ENCODE measurements at regions not wholly inside any gene's neighbourhood (a gene's known extent, or its start where the extent isn't known, plus 50 kb on each side); places are given as distances from the start of the nearest gene placed in this dataset.

DNA sequence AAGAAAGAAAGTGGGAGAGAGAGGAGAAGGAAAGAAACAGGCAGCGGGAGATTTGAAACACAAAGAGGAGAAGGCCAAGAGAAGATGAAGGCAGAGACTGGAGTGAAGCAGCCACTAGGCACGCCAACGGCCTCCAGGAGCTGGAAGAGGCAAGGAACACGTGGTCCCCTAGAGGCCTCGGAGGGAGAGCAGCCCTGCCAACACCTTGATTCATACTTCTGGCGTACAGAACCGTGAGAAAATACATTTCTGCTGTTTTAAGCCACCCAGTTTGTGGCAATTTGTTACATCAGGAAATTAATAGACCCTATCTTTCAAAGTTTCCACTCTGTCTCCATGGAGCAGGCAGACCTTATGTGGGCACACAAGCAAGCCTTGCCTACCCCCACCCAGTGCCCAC is 133.4 kb downstream of the ACTL7B start:
- DNase-seq (ENCODE audit: low spot score): no peak
- Histone ChIP-seq H3K27ac (no peak overlapping the region), H3K4me3 (no peak overlapping the region)
- TF ChIP-seq, protein P1, sequence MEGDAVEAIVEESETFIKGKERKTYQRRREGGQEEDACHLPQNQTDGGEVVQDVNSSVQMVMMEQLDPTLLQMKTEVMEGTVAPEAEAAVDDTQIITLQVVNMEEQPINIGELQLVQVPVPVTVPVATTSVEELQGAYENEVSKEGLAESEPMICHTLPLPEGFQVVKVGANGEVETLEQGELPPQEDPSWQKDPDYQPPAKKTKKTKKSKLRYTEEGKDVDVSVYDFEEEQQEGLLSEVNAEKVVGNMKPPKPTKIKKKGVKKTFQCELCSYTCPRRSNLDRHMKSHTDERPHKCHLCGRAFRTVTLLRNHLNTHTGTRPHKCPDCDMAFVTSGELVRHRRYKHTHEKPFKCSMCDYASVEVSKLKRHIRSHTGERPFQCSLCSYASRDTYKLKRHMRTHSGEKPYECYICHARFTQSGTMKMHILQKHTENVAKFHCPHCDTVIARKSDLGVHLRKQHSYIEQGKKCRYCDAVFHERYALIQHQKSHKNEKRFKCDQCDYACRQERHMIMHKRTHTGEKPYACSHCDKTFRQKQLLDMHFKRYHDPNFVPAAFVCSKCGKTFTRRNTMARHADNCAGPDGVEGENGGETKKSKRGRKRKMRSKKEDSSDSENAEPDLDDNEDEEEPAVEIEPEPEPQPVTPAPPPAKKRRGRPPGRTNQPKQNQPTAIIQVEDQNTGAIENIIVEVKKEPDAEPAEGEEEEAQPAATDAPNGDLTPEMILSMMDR (IDR thresholded peaks at IDR 0.05): no peak

DNA sequence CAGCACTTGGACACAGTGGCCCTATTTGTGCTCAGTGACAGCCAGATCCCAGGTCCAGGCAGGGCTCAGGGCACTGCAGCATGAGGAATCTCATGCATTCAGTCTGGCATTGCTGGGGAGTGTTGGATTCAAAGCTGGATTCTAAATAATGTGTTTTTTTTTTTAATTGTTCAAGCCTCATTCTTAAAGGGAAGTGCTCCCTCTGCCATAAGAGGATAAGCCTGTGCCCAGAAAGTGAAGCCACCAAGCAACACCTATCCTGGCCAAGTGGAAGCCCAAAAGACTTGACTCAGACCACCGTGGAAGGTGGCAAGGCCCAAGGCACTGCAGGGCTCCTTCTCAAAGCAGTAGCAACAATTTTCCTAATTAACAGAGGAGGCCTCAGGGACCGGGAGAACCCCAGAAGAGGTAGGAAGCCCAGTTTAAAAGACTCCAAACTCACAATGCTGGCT is 135.6 kb downstream of the ACTL7B start:
- Histone ChIP-seq H3K4me3 (no peak overlapping the region), H3K27ac (no peak overlapping the region)
- DNase-seq (ENCODE audit: low spot score): no peak
- TF ChIP-seq, protein P1 (IDR thresholded peaks at IDR 0.05): no peak

DNA sequence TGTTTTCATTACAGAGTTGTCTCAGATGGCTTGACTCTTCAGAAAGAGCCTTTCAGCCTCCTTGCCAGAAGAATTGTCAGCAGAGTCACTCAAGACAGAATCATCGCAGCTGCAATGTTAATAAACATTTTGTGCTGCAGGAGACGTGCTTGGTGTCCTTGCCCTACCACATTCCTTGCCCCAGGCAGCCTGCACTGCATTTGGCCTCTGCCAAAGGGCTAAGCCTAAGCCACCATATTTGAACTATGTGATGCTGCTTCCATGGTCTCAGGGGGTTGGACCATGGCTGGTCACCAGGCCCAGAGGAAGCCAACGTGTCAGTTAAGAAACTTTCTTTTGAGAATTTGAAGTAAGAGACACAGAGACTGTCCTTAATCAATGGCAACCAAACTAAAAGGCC is 145.4 kb downstream of the ACTL7B start:
- no peak for DNase-seq (ENCODE audit: low spot score)
- Histone ChIP-seq H3K27ac (no peak overlapping the region), H3K4me3 (no peak overlapping the region)
- TF ChIP-seq, protein P1 (IDR thresholded peaks at IDR 0.05): no peak

DNA sequence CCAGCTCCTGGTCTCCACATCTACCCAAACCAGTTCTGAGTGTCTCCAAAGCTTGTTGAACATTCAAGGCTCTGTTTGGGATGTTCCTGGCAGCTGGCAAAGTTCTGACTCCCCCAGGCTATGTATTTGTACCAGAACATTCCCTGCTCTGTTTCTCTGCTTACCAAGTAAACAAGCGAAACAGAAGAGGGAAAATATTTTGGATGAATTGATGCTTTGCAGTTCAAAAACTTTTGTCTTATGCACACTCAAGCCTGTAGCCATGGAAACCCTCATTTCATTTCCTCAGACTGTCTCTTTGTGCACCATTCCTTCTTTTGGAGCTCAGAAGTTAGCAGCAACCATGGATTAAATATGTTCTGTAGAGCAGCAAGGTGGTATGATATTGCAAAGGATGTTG is 145.8 kb downstream of the ACTL7B start:
- DNase-seq (ENCODE audit: low spot score): no peak
- peak overlapping the region in 1 of 2 donors; percentile 43 for H3K27ac ChIP-seq
- no peak overlapping the region for H3K4me3 ChIP-seq
- TF ChIP-seq, protein P1 (IDR thresholded peaks at IDR 0.05): no peak

DNA sequence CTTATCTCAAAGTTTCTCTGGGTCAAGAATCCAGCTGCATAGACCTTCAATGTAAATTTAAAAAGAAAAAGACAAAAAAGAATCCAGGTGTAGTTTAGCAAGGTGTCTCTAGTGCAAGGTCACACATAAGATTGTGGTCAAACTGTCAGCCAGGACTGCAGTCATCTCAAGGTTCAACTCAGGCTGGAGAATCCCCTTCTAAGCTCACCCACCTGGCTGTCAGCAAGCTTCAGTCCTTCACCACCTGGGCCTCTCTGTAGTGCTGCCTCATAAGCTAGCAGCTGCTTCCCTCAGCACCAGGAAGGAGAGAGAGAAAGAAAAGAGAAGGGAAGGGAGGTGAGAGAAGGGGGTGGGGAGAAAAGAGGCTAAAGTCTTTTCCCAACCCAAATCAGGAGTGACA is 146.7 kb downstream of the ACTL7B start:
- TF ChIP-seq, protein P1 (IDR thresholded peaks at IDR 0.05): no peak
- DNase-seq (ENCODE audit: low spot score): no peak
- H3K4me3 ChIP-seq: no peak overlapping the region
- H3K27ac ChIP-seq: peak overlapping the region in 1 of 2 donors; percentile 43

DNA sequence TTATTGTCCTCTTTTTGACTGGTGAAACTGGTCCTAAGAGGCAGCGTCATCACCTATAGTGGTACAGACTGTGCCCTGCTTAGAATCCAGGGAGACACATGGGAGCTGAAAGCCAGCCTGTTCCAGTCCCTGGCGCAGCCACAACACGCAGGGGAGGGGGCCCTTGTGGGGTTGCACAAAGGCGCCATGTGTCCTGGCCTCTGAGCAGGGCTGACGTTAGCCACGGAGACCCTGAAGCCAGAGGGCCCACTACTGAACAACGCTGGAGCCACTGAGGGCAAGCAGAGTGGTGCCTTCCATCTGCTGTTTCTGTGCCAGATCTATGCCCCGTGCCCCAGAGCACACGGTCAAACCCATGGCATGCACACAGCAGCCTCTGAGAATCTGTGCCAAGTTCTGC is 147.3 kb downstream of the ACTL7B start:
- no peak overlapping the region for H3K4me3 ChIP-seq
- DNase-seq (ENCODE audit: low spot score): no peak
- H3K27ac ChIP-seq: no peak overlapping the region
- TF ChIP-seq, protein P1 (IDR thresholded peaks at IDR 0.05): no peak

DNA sequence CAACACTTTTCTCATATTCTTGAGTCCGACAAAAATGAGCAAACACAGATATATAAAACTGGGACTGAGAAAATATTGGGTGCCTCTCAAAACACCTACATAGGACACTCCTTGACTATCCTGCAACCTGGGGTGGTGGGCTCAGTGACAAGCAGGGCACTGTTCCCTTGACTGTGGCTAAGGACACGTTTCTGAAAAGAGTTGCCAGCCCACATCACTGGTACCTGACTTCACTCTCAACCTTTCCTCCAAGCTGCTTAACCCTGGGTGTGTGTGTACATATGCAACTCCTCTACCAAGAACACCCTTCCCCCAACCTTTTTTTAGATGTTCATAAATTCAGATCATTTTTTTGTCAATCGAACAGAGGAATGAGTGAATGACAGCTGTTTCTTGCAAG is 148.7 kb downstream of the ACTL7B start:
- no peak overlapping the region for H3K27ac ChIP-seq
- H3K4me3 ChIP-seq: no peak overlapping the region
- DNase-seq (ENCODE audit: low spot score): no peak
- TF ChIP-seq, protein P1 (IDR thresholded peaks at IDR 0.05): no peak
